HCT116 (cell line): ENCODE measurements at regions not wholly inside any gene's neighbourhood (a gene's known extent, or its start where the extent isn't known, plus 50 kb on each side); places are given as distances from the start of the nearest gene placed in this dataset.

Experiments
- ATAC-seq: fragments of 200-7000 bp; cut with Tn5 transposase; 2 replicates; pipeline ENCODE4 v1.9.1; 2020; ENCODE audit warnings: mild to moderate bottlenecking, moderate library complexity
- BruUV-seq: library from RNA; stranded (reverse); fragments of 400-500 nt; replicated peaks from 2 replicates; lab custom pipeline; 2021; lab: Mats Ljungman, UMichigan
- CTCF ChIA-PET: fragments of 300-600 bp; sonication (Branson Sonifier 250); formaldehyde crosslinking; loops from one replicate; lab custom pipeline; 2021; ENCODE audit warnings: antibody characterized with exemption; lab: Charles Lee
- POLR2A ChIA-PET: fragments of 300-600, 350-600 bp; sonication (Branson Sonifier 250); formaldehyde crosslinking; loops from one replicate; lab custom pipeline; 2021; ENCODE audit warnings: antibody characterized with exemption; lab: Charles Lee
- RAD21 ChIA-PET, 2 experiments: fragments of 300-600 bp; sonication (Branson Sonifier 250); formaldehyde crosslinking; loops; one replicate each; lab custom pipeline; 2023; ENCODE audit warnings: low total read pairs in 2 of 2; ENCODE audit not compliant: uncharacterized antibody in 2 of 2, unreplicated experiment in 2 of 2, low non-redundant PET in 1 of 2; lab: Charles Lee
- DNase-seq: peaks from one replicate; pipeline ENCODE4 v3.0.0-alpha.2; 2010; ENCODE audit warnings: low read depth, low spot score
- H2AFZ ChIP-seq: fragments of 200-600 bp; shearing (Covaris generic), sonication (generic); 2 replicates; pipeline ENCODE4 v1.6.1; 2017; ENCODE audit warnings: low read depth, mixed run types, mixed read lengths, antibody characterized with exemption, low read length; ENCODE audit not compliant: poor library complexity, severe bottlenecking
- H3K27ac ChIP-seq: 2 replicates; pipeline ENCODE4 v1.5.1; 2012; ENCODE audit warnings: low read depth, low read length
- H3K27me3 ChIP-seq: fragments of 200-600 bp; sonication (generic); 2 replicates; pipeline ENCODE4 v1.6.1; 2016; ENCODE audit warnings: mixed run types, low read length, mixed read lengths; ENCODE audit not compliant: insufficient read depth
- H3K36me3 ChIP-seq, 2 experiments: fragments of 200-500 bp in 1 of 2; fragments of 200-600 bp in 1 of 2; sonication (Bioruptor generic) in 1 of 2; sonication (generic) in 1 of 2; 2 replicates each; pipeline versions ENCODE4 v1.5.1 to v1.6.1; 2014 to 2016; ENCODE audit warnings: low read length in 2 of 2, inconsistent platforms in 1 of 2, mixed read lengths in 1 of 2, mixed run types in 1 of 2; ENCODE audit not compliant: insufficient read depth in 2 of 2, control insufficient read depth in 1 of 2
- H3K4me1 ChIP-seq, 2 experiments: fragments of 200-600 bp in 1 of 2; sonication (generic) in 1 of 2; 2 replicates each; pipeline versions ENCODE4 v1.5.1 to v1.6.1; 2012 to 2017; ENCODE audit warnings: low read length in 2 of 2, inconsistent platforms in 1 of 2, mild to moderate bottlenecking in 1 of 2, mixed read lengths in 1 of 2, mixed run types in 1 of 2, moderate library complexity in 1 of 2; ENCODE audit not compliant: insufficient read depth in 2 of 2, control insufficient read depth in 1 of 2
- H3K4me2 ChIP-seq: fragments of 200-600 bp; sonication (generic); 2 replicates; pipeline ENCODE4 v1.6.1; 2017; ENCODE audit warnings: mixed run types, low read length, mixed read lengths
- H3K4me3 ChIP-seq, 2 experiments: fragments of 200-600 bp in 1 of 2; sonication (generic) in 1 of 2; replicated peaks in 1 of 2; 2 replicates each; pipeline ENCODE4 v1.5.1; 2011 to 2016; ENCODE audit warnings: low read length in 2 of 2, control low read depth in 1 of 2, low read depth in 1 of 2, mild to moderate bottlenecking in 1 of 2, mixed read lengths in 1 of 2, mixed run types in 1 of 2
- H3K79me2 ChIP-seq: fragments of 200-600 bp; sonication (generic); 2 replicates; pipeline ENCODE4 v1.6.1; 2017; ENCODE audit warnings: mild to moderate bottlenecking, mixed run types, low read length, moderate library complexity, mixed read lengths; ENCODE audit not compliant: insufficient read depth
- H3K9ac ChIP-seq: fragments of 200-600 bp; sonication (generic); 2 replicates; pipeline ENCODE4 v1.6.1; 2016; ENCODE audit warnings: low read length, mixed read lengths
- H3K9me2 ChIP-seq: fragments of 200-600 bp; sonication (generic), shearing (Covaris generic); 2 replicates; pipeline ENCODE4 v1.6.1; 2017; ENCODE audit warnings: mixed run types, mild to moderate bottlenecking, moderate library complexity; ENCODE audit not compliant: insufficient read depth
- H3K9me3 ChIP-seq, 2 experiments: fragments of 200-500 bp in 1 of 2; fragments of 200-600 bp in 1 of 2; sonication (Bioruptor generic) in 1 of 2; sonication (generic) in 1 of 2; 2 replicates each; pipeline ENCODE4 v1.6.1; 2014 to 2017; ENCODE audit warnings: low read length in 2 of 2, mixed read lengths in 2 of 2, inconsistent platforms in 1 of 2, low read depth in 1 of 2, mild to moderate bottlenecking in 1 of 2, mixed run types in 1 of 2, moderate library complexity in 1 of 2; ENCODE audit not compliant: control insufficient read depth in 1 of 2, insufficient read depth in 1 of 2
- H4K20me1 ChIP-seq: fragments of 200-600 bp; sonication (generic), shearing (Covaris generic); 2 replicates; pipeline ENCODE4 v1.6.1; 2017; ENCODE audit warnings: mixed run types, mild to moderate bottlenecking, moderate library complexity; ENCODE audit not compliant: insufficient read depth
- CBX3 ChIP-seq: IDR thresholded peaks from 2 replicates; pipeline ENCODE4 v1.6.1; 2012; ENCODE audit warnings: low read depth
- CEBPB ChIP-seq: IDR thresholded peaks from 2 replicates; pipeline ENCODE4 v1.6.1; 2012; ENCODE audit warnings: low read depth
- CTCF ChIP-seq, 3 experiments: fragments of 200-600 bp in 1 of 3; sonication (generic) in 1 of 3; IDR thresholded peaks in 2 of 3; conservative IDR thresholded peaks in 1 of 3; 2 replicates each; pipeline ENCODE4 v1.5.1; 2012 to 2017; ENCODE audit warnings: low read depth in 2 of 3, low read length in 2 of 3, antibody characterized with exemption in 1 of 3, borderline replicate concordance in 1 of 3, control low read depth in 1 of 3, mild to moderate bottlenecking in 1 of 3, mixed read lengths in 1 of 3, mixed run types in 1 of 3, moderate library complexity in 1 of 3; ENCODE audit not compliant: insufficient read depth in 1 of 3
- REST ChIP-seq: IDR thresholded peaks from 2 replicates; pipeline ENCODE4 v1.6.1; 2012; ENCODE audit warnings: low read depth
- SIN3A ChIP-seq: IDR thresholded peaks from 2 replicates; pipeline ENCODE4 v1.6.1; 2012; ENCODE audit warnings: low read depth
- SRF ChIP-seq: IDR thresholded peaks from 2 replicates; pipeline ENCODE4 v1.6.1; 2012; ENCODE audit warnings: low read depth
- TCF7L2 ChIP-seq: IDR thresholded peaks from 2 replicates; pipeline ENCODE4 v1.7.0; 2011; ENCODE audit warnings: borderline replicate concordance, inconsistent platforms; ENCODE audit not compliant: insufficient read depth, insufficient read length; ENCODE audit errors: extremely low read depth
- YY1 ChIP-seq: IDR thresholded peaks from 2 replicates; pipeline ENCODE4 v1.6.1; 2011; ENCODE audit warnings: low read length, low read depth, moderate library complexity, mild to moderate bottlenecking; ENCODE audit not compliant: insufficient replicate concordance; ENCODE audit errors: extremely low read depth
- ZBTB33 ChIP-seq: IDR thresholded peaks from 2 replicates; pipeline ENCODE4 v1.6.1; 2011; ENCODE audit warnings: mild to moderate bottlenecking, low read length, moderate library complexity; ENCODE audit not compliant: insufficient replicate concordance; ENCODE audit errors: extremely low read depth
- intact Hi-C: fragments of 100-400 bp; cut with micrococcal nuclease; formaldehyde crosslinking; loops from 2 replicates; pipeline ENCODE4 v1.10.0; 2022

DNA sequence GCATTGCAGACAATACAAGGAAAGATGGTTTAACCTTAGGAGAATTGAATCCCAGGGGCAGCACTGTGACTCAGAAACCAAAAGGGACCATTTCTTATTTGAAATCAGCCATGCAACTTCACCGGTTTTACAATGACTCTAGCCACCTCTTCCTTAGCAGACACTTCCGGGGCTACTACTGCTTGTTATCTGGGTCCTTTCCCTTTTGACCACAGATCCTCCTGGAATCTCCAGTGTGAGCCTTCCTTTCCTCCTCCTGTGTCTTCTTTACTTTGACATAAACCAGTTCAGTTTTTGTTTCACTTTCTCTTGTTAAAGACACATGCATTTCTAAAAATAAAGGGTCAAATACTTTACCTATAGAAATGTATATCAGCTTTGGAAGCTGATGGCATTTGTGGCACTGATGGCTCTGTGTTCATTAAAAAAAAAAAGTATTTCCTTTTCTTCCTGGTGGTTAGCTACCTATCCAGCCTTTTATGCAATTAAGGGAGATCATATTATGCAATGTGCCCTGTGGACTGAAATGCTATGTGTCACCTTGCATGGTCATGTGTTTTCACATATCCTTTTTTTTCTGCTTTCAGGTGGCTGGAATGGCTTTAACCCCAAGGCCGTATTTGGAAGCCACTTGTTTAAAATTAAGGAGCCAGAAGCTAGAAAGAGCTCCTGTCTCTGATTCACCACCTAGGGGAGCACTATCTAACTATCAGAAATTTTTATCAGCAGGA, 296.2 kb downstream of the CHL1 start:
- no peak for DNase-seq

More for the DNA sequence above, 296.2 kb downstream of the CHL1 start:
- peaks cover 4 to 21% of the 10 kb centered on the region in 2 experiments; a peak in 2 of 4 replicates for H3K9me3 ChIP-seq
- intact Hi-C loops = no loop called here
- ChIA-PET CTCF (no interaction called here), RAD21 (no interaction called here), POLR2A (no interaction called here)
- no peaks in the 10 kb centered on the region for H3K79me2 ChIP-seq
- no peak overlapping the region for H3K4me2 ChIP-seq
- H3K27ac ChIP-seq = no peak overlapping the region
- H2AFZ ChIP-seq = no peak overlapping the region
- H4K20me1 ChIP-seq = no peaks in the 10 kb centered on the region
- no peaks in the 10 kb centered on the region for H3K36me3 ChIP-seq
- no peak overlapping the region for H3K9ac ChIP-seq
- TF ChIP-seq TCF7L2 = no peak
- no peak for TF ChIP-seq YY1
- no peak for TF ChIP-seq CTCF (IDR thresholded peaks at IDR 0.05 in 2 of 3, conservative IDR thresholded peaks at IDR 0.05 in 1 of 3; ENCODE audit: borderline replicate concordance in 1 of 3, insufficient read depth in 1 of 3, low read depth in 2 of 3, low read length in 2 of 3)
- no peak for TF ChIP-seq ZBTB33
- TF ChIP-seq CBX3 = no peak
- TF ChIP-seq SIN3A = no peak
- TF ChIP-seq SRF = no peak
- TF ChIP-seq REST = no peak
- TF ChIP-seq CEBPB = no peak
- H3K9me2 ChIP-seq = no peaks in the 10 kb centered on the region
- BruUV-seq = no TSS peak
- no peaks in the 10 kb centered on the region for H3K27me3 ChIP-seq
- no peak for ATAC-seq
- no peak overlapping the region for H3K4me3 ChIP-seq
- no peaks in the 10 kb centered on the region for H3K4me1 ChIP-seq
